ENCODE measurements at regions not wholly inside any gene's neighbourhood (a gene's known extent, or its start where the extent isn't known, plus 50 kb on each side); places are given as distances from the start of the nearest gene placed in this dataset.
"Not testable (repeated sequence)": the region's sequence is repeated elsewhere in the genome, so short reads cannot be mapped to it uniquely, and the experiment has no call there.

DNA sequence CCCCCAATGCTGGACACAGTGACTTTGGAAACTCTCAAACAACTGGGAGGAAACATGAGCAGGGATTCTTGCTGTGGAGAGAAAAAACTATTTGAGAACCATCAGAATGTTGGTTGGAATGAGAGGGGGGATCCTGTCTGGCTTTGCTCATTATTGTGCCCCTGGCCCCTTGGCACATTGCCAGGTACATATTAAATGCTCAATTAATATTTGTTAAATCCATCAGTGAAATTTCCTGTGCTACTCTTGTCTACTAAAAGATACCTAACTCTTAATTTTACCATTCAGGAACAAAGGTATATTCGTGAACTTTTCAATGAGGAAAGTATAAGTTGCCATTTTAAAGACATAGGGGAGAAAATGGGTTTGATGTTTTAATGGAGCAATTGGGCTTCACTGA, 329.4 kb downstream of the OTUD1 start:
- H3K4me3 ChIP-seq, result no peak overlapping the region
- TF ChIP-seq, protein P1, sequence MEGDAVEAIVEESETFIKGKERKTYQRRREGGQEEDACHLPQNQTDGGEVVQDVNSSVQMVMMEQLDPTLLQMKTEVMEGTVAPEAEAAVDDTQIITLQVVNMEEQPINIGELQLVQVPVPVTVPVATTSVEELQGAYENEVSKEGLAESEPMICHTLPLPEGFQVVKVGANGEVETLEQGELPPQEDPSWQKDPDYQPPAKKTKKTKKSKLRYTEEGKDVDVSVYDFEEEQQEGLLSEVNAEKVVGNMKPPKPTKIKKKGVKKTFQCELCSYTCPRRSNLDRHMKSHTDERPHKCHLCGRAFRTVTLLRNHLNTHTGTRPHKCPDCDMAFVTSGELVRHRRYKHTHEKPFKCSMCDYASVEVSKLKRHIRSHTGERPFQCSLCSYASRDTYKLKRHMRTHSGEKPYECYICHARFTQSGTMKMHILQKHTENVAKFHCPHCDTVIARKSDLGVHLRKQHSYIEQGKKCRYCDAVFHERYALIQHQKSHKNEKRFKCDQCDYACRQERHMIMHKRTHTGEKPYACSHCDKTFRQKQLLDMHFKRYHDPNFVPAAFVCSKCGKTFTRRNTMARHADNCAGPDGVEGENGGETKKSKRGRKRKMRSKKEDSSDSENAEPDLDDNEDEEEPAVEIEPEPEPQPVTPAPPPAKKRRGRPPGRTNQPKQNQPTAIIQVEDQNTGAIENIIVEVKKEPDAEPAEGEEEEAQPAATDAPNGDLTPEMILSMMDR (IDR thresholded peaks at IDR 0.05), result no peak
- H3K27ac ChIP-seq, result no peak overlapping the region
- DNase-seq (ENCODE audit: low spot score), result no peak

DNA sequence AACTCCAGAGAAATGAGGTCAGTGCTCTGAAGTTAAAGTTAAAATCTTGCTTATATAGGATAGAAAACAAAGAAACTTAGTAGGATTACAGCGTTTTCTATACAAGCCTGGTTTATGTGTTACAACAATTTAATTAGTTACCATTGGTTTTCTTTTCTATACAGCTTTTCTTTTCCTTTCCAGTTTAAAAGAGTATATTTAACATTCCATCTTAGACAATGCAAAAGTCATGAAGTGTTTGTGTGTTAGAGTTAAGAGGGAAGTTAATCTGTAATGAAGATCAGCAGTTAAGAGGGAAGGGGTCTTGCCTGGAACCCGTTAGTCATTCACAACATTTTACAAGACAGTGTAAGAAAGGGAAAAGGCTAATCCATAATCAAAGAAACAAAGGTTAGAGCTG, 338.3 kb downstream of the OTUD1 start:
- DNase-seq (ENCODE audit: low spot score), result no peak
- H3K4me3 ChIP-seq, result no peak overlapping the region

DNA sequence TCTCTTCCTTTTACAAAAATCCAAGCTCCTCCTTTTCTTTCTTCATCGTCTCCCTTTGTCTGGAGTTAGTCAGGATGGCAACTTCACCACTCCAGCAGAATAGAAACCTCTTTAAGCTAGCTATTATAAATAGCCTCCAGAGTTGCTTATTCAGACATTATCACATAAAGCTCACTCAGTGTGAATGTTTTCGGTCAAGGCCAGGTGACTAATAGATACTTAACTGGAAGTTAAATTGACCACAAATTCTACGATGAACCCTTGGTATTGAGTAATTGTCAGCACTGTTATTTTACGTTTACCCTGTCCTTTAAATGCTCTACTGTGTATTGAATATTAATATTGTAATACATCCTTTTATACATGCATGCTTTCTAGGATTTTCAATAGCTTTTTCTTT, 340.4 kb downstream of the OTUD1 start:
- no peak for DNase-seq (ENCODE audit: low spot score)
- Histone ChIP-seq H3K4me3 (no peak overlapping the region), H3K27ac (no peak overlapping the region)
- TF ChIP-seq, protein P1 (IDR thresholded peaks at IDR 0.05), result no peak

More for the DNA sequence above, 338.3 kb downstream of the OTUD1 start:
- TF ChIP-seq, protein P1 (IDR thresholded peaks at IDR 0.05), result no peak
- no peak overlapping the region for H3K27ac ChIP-seq

DNA sequence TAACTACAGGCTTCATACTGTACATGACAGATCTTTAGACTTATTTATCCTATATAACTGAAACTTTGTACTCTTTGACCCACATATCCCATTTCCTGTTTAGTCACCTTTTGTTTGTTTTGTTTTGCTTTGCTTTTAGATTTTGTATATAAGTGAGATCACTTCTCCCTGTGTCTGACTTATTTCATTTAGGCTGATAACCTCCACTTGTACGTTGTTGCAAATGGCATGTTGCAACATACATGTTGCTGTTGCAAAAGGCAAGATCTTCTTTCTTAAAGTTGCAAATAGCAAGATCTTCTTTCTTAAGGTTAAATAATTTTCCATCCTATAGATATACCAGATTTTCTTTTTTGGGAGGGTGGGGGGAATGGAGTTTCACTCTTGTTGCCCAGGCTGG, 341.5 kb downstream of the OTUD1 start:
- no peak for DNase-seq (ENCODE audit: low spot score)
- no peak overlapping the region for H3K4me3 ChIP-seq
- no peak overlapping the region for H3K27ac ChIP-seq
- TF ChIP-seq, protein P1 (IDR thresholded peaks at IDR 0.05), result no peak

DNA sequence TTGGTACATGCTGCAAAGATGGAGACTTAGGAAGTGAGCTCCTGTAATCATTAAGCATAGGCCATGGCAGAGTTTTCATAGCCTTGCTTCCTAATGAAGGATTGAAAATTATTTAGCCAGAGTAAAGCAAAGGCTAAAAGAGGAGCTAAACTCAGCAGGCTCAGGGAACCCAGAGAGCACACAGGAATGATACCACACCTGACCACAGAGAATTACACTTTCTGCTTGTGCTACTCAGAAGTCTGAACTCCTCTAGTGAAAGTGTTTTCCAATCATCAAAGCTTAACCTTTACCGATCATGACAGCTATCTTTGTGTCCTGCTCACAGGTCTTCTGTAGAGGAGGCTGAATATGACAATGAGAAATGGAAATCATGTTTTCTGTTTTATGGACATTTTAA, 347.7 kb downstream of the OTUD1 start:
- H3K27ac ChIP-seq, result no peak overlapping the region
- TF ChIP-seq, protein P1 (IDR thresholded peaks at IDR 0.05), result no peak
- no peak for DNase-seq (ENCODE audit: low spot score)

DNA sequence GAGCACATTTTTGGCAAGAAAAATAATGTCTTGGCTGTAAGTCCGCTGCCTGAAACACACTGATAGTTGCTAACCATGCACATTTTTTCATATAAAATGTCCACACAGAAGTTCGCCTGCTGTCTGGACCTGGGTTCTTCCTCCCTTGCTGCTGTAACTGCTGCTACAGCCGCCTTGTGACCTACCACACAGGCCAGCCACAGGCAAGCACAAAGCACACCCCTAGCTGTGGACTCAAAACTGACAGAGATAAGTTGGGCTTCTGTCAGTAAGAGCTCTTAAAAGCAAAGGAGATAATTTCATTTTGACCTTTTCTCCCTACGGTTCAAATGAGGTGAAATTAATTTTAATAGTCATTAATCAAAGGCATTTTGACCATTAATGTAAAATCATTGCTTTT, 354.7 kb downstream of the OTUD1 start:
- no peak overlapping the region for H3K27ac ChIP-seq
- TF ChIP-seq, protein P1 (IDR thresholded peaks at IDR 0.05), result no peak
- no peak for DNase-seq (ENCODE audit: low spot score)
- no peak overlapping the region for H3K4me3 ChIP-seq

More for the DNA sequence above, 347.7 kb downstream of the OTUD1 start:
- H3K4me3 ChIP-seq, result no peak overlapping the region

DNA sequence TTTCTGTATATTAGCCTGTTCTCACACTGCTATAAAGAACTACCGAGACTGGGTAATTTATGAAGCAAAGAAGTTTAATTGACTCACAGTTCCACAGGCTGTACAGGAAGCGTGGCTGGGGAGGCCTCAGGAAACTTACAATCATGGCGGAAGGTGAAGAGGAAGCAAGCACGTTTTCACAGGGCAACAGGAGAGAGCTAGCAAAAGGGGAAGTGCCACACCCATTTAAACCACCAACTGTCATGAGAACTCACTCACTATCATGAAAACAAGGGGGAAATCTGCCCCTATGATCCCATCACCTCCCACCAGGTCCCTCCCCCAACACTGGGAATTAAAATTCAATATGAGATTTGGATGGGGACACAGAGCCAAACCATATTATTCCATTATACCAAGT, 358.6 kb downstream of the OTUD1 start:
- not testable (repeated sequence) for H3K27ac ChIP-seq; DNase-seq (ENCODE audit: low spot score)

DNA sequence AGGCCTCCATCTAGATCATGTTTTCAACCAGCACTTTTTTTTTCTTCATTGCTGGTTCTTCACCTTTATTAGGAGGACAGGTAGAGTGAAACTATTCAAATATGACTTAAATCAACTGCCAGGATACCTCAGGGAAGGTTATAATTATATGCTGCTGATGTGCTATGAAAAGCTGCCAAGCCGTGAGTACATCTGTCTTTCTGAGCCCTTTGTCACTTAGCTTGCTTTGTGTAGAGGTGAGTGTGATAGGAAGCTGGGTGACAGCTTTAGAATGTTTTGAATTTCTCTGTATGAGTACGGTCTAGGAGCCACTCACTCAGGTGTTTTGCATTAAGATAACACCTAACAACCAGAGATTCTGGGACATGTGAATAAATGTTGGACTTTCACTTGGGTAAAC, 365.2 kb downstream of the OTUD1 start:
- H3K27ac ChIP-seq, result no peak overlapping the region
- no peak for DNase-seq (ENCODE audit: low spot score)
- H3K4me3 ChIP-seq, result no peak overlapping the region
- TF ChIP-seq, protein P1 (IDR thresholded peaks at IDR 0.05), result no peak

More for the DNA sequence above, 358.6 kb downstream of the OTUD1 start:
- H3K4me3 ChIP-seq, result not testable (repeated sequence)

Measured in coronary artery (tissue), 2 donors.